H1 (cell line): ENCODE measurements at regions not wholly inside any gene's neighbourhood (a gene's known extent, or its start where the extent isn't known, plus 50 kb on each side); places are given as distances from the start of the nearest gene placed in this dataset.

Experiments used
- ASH2L ChIP-seq: fragments of 200-600, 300-600 bp; sonication (generic); IDR thresholded peaks from one replicate; pipeline ENCODE4 v1.7.1; 2017; ENCODE audit warnings: low read length
- GABPA ChIP-seq: IDR thresholded peaks from 2 replicates; pipeline ENCODE4 v1.6.1; 2011; ENCODE audit warnings: mild to moderate bottlenecking, low read length, moderate library complexity, borderline replicate concordance; ENCODE audit not compliant: insufficient read depth
- KDM4A ChIP-seq: IDR thresholded peaks from one replicate; pipeline ENCODE4 v1.7.1; 2012; ENCODE audit warnings: low read depth, mild to moderate bottlenecking, moderate library complexity, low read length, inconsistent platforms; ENCODE audit not compliant: severe bottlenecking
- MAFK ChIP-seq: IDR thresholded peaks from 2 replicates; pipeline ENCODE4 v1.6.1; 2012; ENCODE audit warnings: low read depth, mild to moderate bottlenecking, improper control_type of control experiment, low read length
- NRF1 ChIP-seq: IDR thresholded peaks from 2 replicates; pipeline ENCODE4 v1.6.1; 2011; ENCODE audit warnings: mild to moderate bottlenecking, low read depth, low read length, improper control_type of control experiment
- PHF8 ChIP-seq: fragments of 200-600 bp; sonication (generic); conservative IDR thresholded peaks from 2 replicates; pipeline ENCODE4 v1.7.1; 2012; ENCODE audit warnings: low read depth, mild to moderate bottlenecking, inconsistent platforms, low read length, moderate library complexity
- POLR2A ChIP-seq, 2 experiments: IDR thresholded peaks; 1 replicate in 1 of 2; 2 replicates in 1 of 2; pipeline ENCODE4 v1.6.1; 2011; ENCODE audit warnings: low read depth in 2 of 2, low read length in 2 of 2, mild to moderate bottlenecking in 2 of 2; ENCODE audit errors: control extremely low read depth in 1 of 2

DNA sequence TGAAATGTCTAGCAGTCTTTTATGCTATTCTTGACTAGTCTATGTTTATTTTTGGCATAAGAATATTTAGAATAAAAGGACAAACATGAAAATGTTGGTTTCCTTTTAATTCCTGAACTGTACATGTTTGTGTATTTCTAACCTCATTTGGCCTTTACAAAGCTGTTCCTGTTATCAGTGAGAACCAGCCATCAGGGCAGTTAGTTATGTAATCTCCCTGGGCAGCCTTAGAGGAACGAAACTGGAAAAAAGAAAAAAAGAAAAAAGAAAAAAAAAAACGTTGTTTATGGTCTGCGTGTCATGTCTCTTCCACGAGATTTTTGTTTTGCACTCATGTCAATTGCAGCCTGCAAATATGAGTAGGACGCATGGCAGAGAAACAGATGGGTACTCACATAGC lies 193.7 kb downstream of the MAGEB5 start (continued):
- TF ChIP-seq KDM4A: no peak
- TF ChIP-seq MAFK: no peak
- no peak for TF ChIP-seq GABPA
- no peak for TF ChIP-seq ASH2L
- TF ChIP-seq PHF8: no peak
- no peak for TF ChIP-seq NRF1
- TF ChIP-seq POLR2A (IDR thresholded peaks at IDR 0.05; ENCODE audit: control extremely low read depth in 1 of 2, low read depth in 2 of 2, low read length in 2 of 2): no peak
